ENCODE measurements at regions not wholly inside any gene's neighbourhood (a gene's known extent, or its start where the extent isn't known, plus 50 kb on each side); places are given as distances from the start of the nearest gene placed in this dataset.

- no peak for DNase-seq (ENCODE audit: low spot score)
These were observed 99.0 kb upstream of the MAGI2 start for GRCh38 chr7:79552463-79552862.

GRCh38 chr7:79548727-79549126 is 95.3 kb upstream of the MAGI2 start:
- no peak for TF ChIP-seq CTCF (IDR thresholded peaks at IDR 0.05; ENCODE audit: extremely low read depth, missing control alignments)
- DNase-seq (ENCODE audit: low spot score): no peak

More at GRCh38 chr7:79552463-79552862, 99.0 kb upstream of the MAGI2 start:
- TF ChIP-seq CTCF (IDR thresholded peaks at IDR 0.05; ENCODE audit: extremely low read depth, missing control alignments): no peak

GRCh38 chr7:79547132-79547531 is 93.7 kb upstream of the MAGI2 start:
- no peak for TF ChIP-seq CTCF (IDR thresholded peaks at IDR 0.05; ENCODE audit: extremely low read depth, missing control alignments)
- no peak for DNase-seq (ENCODE audit: low spot score)

GRCh38 chr7:79540592-79540991 is 87.1 kb upstream of the MAGI2 start:
- no peak for DNase-seq (ENCODE audit: low spot score)
- TF ChIP-seq CTCF (IDR thresholded peaks at IDR 0.05; ENCODE audit: extremely low read depth, missing control alignments): no peak

GRCh38 chr7:79534128-79534527 is 80.7 kb upstream of the MAGI2 start:
- DNase-seq (ENCODE audit: low spot score): no peak
- TF ChIP-seq CTCF (IDR thresholded peaks at IDR 0.05; ENCODE audit: extremely low read depth, missing control alignments): no peak

- no peak for DNase-seq (ENCODE audit: low spot score)
- TF ChIP-seq CTCF (IDR thresholded peaks at IDR 0.05; ENCODE audit: extremely low read depth, missing control alignments): no peak
These were observed 78.6 kb upstream of the MAGI2 start for GRCh38 chr7:79531905-79532664.

GRCh38 chr7:79531116-79531515 is 77.6 kb upstream of the MAGI2 start:
- TF ChIP-seq CTCF (IDR thresholded peaks at IDR 0.05; ENCODE audit: extremely low read depth, missing control alignments): no peak
- DNase-seq (ENCODE audit: low spot score): no peak

Measured in GM20000 (cell line).